ENCODE measurements at regions not wholly inside any gene's neighbourhood (a gene's known extent, or its start where the extent isn't known, plus 50 kb on each side); places are given as distances from the start of the nearest gene placed in this dataset.

DNA sequence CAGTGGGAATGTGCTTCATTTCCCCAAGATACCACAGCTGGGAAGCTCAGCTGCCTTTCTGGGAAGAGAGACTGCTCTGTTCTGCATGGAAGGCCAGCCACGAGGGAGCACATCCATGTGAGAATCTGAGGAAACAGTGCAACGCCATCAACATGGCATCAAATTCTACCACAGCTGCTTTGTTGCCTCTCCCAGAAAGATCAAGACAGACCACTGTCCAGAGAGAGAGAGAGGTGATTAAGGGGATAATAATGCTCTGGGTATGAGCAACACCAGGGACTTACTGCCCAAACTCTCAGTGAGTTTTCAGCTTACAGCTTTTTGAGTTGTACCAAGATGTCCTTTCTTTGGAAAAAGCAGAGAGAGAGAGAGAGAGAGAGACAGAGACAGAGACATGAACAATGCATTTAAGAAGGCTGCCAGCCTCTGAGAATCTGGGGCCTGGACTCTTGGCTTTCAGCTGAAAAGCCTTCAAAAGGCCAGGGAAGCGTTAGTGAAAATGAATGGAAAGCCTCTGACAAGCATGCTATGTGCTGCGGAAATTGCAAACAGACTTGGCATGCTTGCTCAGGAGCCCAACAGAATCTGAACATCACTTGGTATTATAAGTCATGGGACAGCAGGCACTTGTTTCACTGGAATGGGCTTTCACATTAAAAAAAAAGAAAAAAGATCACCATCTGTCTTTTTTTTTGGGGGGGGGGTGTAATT, 223.1 kb downstream of the MAP2K6 start:
- TF ChIP-seq EP300 (IDR thresholded peaks at IDR 0.05), result no peak
- TF ChIP-seq, protein P1, sequence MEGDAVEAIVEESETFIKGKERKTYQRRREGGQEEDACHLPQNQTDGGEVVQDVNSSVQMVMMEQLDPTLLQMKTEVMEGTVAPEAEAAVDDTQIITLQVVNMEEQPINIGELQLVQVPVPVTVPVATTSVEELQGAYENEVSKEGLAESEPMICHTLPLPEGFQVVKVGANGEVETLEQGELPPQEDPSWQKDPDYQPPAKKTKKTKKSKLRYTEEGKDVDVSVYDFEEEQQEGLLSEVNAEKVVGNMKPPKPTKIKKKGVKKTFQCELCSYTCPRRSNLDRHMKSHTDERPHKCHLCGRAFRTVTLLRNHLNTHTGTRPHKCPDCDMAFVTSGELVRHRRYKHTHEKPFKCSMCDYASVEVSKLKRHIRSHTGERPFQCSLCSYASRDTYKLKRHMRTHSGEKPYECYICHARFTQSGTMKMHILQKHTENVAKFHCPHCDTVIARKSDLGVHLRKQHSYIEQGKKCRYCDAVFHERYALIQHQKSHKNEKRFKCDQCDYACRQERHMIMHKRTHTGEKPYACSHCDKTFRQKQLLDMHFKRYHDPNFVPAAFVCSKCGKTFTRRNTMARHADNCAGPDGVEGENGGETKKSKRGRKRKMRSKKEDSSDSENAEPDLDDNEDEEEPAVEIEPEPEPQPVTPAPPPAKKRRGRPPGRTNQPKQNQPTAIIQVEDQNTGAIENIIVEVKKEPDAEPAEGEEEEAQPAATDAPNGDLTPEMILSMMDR (IDR thresholded peaks at IDR 0.05), result no peak

All from upper lobe of left lung (tissue), 4 donors.